GM21619 (cell line): ENCODE measurements at regions not wholly inside any gene's neighbourhood (a gene's known extent, or its start where the extent isn't known, plus 50 kb on each side); places are given as distances from the start of the nearest gene placed in this dataset.

Source experiments
- ATAC-seq: cut with Tn5 transposase; IDR thresholded peaks from one replicate; pipeline ENCODE4 v1.9.1; 2021; ENCODE audit not compliant: unreplicated experiment

DNA sequence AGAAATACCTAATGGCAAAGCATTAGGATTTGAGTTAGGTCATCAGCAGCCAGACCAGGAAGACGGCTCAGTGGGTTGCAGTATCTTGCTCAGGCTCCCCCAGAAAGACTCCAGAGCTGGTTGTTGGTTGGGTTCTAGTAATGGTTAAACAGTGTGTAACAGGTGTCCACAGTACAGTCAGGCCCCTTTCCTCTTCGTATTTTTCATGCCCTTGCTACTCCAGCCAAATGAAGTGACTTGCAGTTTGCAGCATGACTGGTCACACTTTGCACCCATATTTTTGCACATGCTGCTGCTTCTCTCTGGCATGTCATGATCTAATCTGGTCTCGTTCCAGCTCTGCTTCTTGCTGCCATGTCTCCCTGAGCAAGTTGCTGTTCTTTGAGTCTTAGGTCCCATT is 60.6 kb upstream of the TRPC7 start:
- ATAC-seq, result no peak

DNA sequence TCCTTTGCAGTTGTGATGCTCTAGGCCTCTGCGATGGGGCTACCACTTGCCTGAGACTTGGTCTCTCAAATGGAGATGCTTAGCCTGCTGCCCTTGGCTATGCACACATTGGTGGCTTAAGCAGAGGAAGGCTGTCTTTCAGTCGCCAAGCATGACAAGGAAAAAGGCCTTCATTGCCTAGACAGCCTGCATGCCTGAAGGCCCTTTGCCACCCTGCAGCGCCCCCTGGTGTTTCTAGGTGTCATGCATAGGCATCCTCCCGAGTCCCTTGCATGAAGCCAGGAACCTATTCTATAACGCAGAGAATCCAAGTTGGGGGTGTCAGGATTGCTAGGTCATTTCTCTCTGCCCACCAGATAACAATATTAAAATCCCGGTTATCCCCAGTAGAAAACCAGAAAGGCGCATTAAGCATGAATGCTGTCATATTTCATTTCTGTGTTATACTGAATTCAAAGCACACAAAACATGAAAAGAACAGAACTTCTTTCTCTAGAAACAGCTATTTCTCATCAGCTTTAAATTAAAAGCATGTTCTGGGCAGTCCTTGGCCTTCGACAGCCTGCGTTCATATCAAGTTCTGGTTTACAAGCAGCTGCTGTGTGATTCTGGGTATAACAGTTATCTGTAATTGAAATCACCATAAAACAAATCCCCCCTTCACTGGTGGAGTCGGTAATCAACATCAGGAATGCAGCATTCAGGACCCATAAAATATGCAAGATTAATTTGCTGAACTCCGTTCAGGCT is 59.7 kb upstream of the TRPC7 start:
- peak; percentile 80 for ATAC-seq

- no peak for ATAC-seq
Observed at GRCh38 chr5:136423944-136424606, 58.7 kb upstream of the TRPC7 start.

GRCh38 chr5:136420168-136420898 is 55.0 kb upstream of the TRPC7 start:
- no peak for ATAC-seq

GRCh38 chr5:136418301-136418700 is 53.0 kb upstream of the TRPC7 start:
- no peak for ATAC-seq
